ENCODE measurements at regions not wholly inside any gene's neighbourhood (a gene's known extent, or its start where the extent isn't known, plus 50 kb on each side); places are given as distances from the start of the nearest gene placed in this dataset.
"Not testable (repeated sequence)": the region's sequence is repeated elsewhere in the genome, so short reads cannot be mapped to it uniquely, and the experiment has no call there.

GRCh38 chr6:164049517-164049988 is 635.0 kb downstream of the QKI start:
- no TSS peak for BruUV-seq (replicated peaks)
- Histone ChIP-seq H3K9me3 (no peaks in the 10 kb centered on the region), H3K4me1 (no peaks in the 10 kb centered on the region), H3K36me3 (ENCODE audit: control insufficient read depth, insufficient read depth, low read length) (no peaks in the 10 kb centered on the region), H3K4me3 (ENCODE audit: low read depth, low read length) (no peak overlapping the region), H3K27me3 (replicated peaks; ENCODE audit: control insufficient read depth, insufficient read depth, low read length) (no peaks in the 10 kb centered on the region)
- H3K27me3 Mint-ChIP-seq (ENCODE audit: insufficient read depth, unreplicated experiment) = no peaks in the 10 kb centered on the region
- H3K4me1 Mint-ChIP-seq (ENCODE audit: low read depth, unreplicated experiment) = no peaks in the 10 kb centered on the region
- POLR2A ChIA-PET = no interaction called here
- CTCF ChIA-PET = no interaction called here
- H3K27ac Mint-ChIP-seq (ENCODE audit: unreplicated experiment) = no peak overlapping the region
- no peak for DNase-seq
- H3K36me3 Mint-ChIP-seq (ENCODE audit: insufficient read depth, unreplicated experiment) = no peaks in the 10 kb centered on the region
- TF ChIP-seq, protein P1, sequence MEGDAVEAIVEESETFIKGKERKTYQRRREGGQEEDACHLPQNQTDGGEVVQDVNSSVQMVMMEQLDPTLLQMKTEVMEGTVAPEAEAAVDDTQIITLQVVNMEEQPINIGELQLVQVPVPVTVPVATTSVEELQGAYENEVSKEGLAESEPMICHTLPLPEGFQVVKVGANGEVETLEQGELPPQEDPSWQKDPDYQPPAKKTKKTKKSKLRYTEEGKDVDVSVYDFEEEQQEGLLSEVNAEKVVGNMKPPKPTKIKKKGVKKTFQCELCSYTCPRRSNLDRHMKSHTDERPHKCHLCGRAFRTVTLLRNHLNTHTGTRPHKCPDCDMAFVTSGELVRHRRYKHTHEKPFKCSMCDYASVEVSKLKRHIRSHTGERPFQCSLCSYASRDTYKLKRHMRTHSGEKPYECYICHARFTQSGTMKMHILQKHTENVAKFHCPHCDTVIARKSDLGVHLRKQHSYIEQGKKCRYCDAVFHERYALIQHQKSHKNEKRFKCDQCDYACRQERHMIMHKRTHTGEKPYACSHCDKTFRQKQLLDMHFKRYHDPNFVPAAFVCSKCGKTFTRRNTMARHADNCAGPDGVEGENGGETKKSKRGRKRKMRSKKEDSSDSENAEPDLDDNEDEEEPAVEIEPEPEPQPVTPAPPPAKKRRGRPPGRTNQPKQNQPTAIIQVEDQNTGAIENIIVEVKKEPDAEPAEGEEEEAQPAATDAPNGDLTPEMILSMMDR (IDR thresholded peaks at IDR 0.05; ENCODE audit: insufficient read depth in 1 of 2, low read depth in 1 of 2, low read length in 1 of 2, severe bottlenecking in 1 of 2, unreplicated experiment in 1 of 2) = no peak
- H3K9me3 Mint-ChIP-seq (ENCODE audit: unreplicated experiment) = no peaks in the 10 kb centered on the region
- intact Hi-C loops (cut with micrococcal nuclease; ENCODE audit: unreplicated experiment) = no loop called here
- H3K4me3 Mint-ChIP-seq (ENCODE audit: unreplicated experiment) = no peak overlapping the region

GRCh38 chr6:164048840-164049516 is 634.5 kb downstream of the QKI start:
- CTCF ChIA-PET = no interaction called here
- intact Hi-C loops (cut with micrococcal nuclease; ENCODE audit: unreplicated experiment) = no loop called here
- BruUV-seq (replicated peaks) = no TSS peak
- no peaks in the 10 kb centered on the region for H3K36me3 Mint-ChIP-seq (ENCODE audit: insufficient read depth, unreplicated experiment)
- no peaks in the 10 kb centered on the region for H3K4me1 Mint-ChIP-seq (ENCODE audit: low read depth, unreplicated experiment)
- Histone ChIP-seq H3K4me1 (no peaks in the 10 kb centered on the region), H3K4me3 (ENCODE audit: low read depth, low read length) (no peak overlapping the region), H3K27me3 (replicated peaks; ENCODE audit: control insufficient read depth, insufficient read depth, low read length) (no peaks in the 10 kb centered on the region), H3K36me3 (ENCODE audit: control insufficient read depth, insufficient read depth, low read length) (no peaks in the 10 kb centered on the region), H3K9me3 (no peaks in the 10 kb centered on the region)
- TF ChIP-seq, protein P1 (IDR thresholded peaks at IDR 0.05; ENCODE audit: insufficient read depth in 1 of 2, low read depth in 1 of 2, low read length in 1 of 2, severe bottlenecking in 1 of 2, unreplicated experiment in 1 of 2) = no peak
- H3K4me3 Mint-ChIP-seq (ENCODE audit: unreplicated experiment) = no peak overlapping the region
- no peaks in the 10 kb centered on the region for H3K9me3 Mint-ChIP-seq (ENCODE audit: unreplicated experiment)
- POLR2A ChIA-PET = no interaction called here
- no peak overlapping the region for H3K27ac Mint-ChIP-seq (ENCODE audit: unreplicated experiment)
- no peaks in the 10 kb centered on the region for H3K27me3 Mint-ChIP-seq (ENCODE audit: insufficient read depth, unreplicated experiment)
- no peak for DNase-seq

DNA sequence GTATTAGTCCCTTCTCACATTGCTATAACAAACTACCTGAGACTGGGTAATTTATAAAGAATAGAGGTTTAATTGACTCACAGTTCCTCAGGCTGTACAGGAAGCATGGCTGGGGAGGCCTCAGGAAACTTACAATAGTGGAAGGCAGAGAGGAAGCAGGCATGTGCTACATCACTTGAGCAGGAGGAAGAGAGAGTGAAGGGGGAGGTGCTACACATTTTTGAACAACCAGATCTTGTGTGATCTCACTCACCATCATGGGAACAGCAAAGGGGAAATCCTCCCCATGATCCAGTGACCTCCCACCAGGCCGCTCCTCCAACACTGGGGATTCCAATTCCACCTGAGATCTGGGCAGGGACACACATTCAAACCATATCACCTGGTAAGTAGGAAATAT is 630.6 kb downstream of the QKI start:
- no peaks in the 10 kb centered on the region for H3K4me1 ChIP-seq
- peaks cover 11% of the 10 kb centered on the region for H3K9me3 Mint-ChIP-seq (ENCODE audit: unreplicated experiment)
- no peaks in the 10 kb centered on the region for H3K9me3 ChIP-seq
- no peaks in the 10 kb centered on the region for H3K27me3 Mint-ChIP-seq (ENCODE audit: insufficient read depth, unreplicated experiment)
- TF ChIP-seq, protein P1 (IDR thresholded peaks at IDR 0.05; ENCODE audit: insufficient read depth in 1 of 2, low read depth in 1 of 2, low read length in 1 of 2, severe bottlenecking in 1 of 2, unreplicated experiment in 1 of 2) = no peak
- POLR2A ChIA-PET = no interaction called here
- intact Hi-C loops (cut with micrococcal nuclease; ENCODE audit: unreplicated experiment) = no loop called here
- no peak for DNase-seq
- H3K4me1 Mint-ChIP-seq (ENCODE audit: low read depth, unreplicated experiment) = no peaks in the 10 kb centered on the region
- H3K27me3 ChIP-seq (replicated peaks; ENCODE audit: control insufficient read depth, insufficient read depth, low read length) = no peaks in the 10 kb centered on the region
- H3K36me3 Mint-ChIP-seq (ENCODE audit: insufficient read depth, unreplicated experiment) = no peaks in the 10 kb centered on the region
- H3K4me3 ChIP-seq (ENCODE audit: low read depth, low read length) = no peak overlapping the region
- BruUV-seq (replicated peaks) = no TSS peak
- H3K27ac Mint-ChIP-seq (ENCODE audit: unreplicated experiment) = no peak overlapping the region
- H3K4me3 Mint-ChIP-seq (ENCODE audit: unreplicated experiment) = no peak overlapping the region
- no peaks in the 10 kb centered on the region for H3K36me3 ChIP-seq (ENCODE audit: control insufficient read depth, insufficient read depth, low read length)
- CTCF ChIA-PET = no interaction called here

GRCh38 chr6:164043656-164044055 is 629.1 kb downstream of the QKI start:
- POLR2A ChIA-PET; H3K27ac Mint-ChIP-seq (ENCODE audit: unreplicated experiment); H3K4me3 ChIP-seq (ENCODE audit: low read depth, low read length); H3K9me3 ChIP-seq; H3K4me3 Mint-ChIP-seq (ENCODE audit: unreplicated experiment); H3K4me1 Mint-ChIP-seq (ENCODE audit: low read depth, unreplicated experiment); H3K36me3 ChIP-seq (ENCODE audit: control insufficient read depth, insufficient read depth, low read length); CTCF ChIA-PET; H3K27me3 Mint-ChIP-seq (ENCODE audit: insufficient read depth, unreplicated experiment); H3K4me1 ChIP-seq; intact Hi-C loops (cut with micrococcal nuclease; ENCODE audit: unreplicated experiment); DNase-seq; BruUV-seq (replicated peaks); H3K27me3 ChIP-seq (replicated peaks; ENCODE audit: control insufficient read depth, insufficient read depth, low read length); H3K36me3 Mint-ChIP-seq (ENCODE audit: insufficient read depth, unreplicated experiment): not testable (repeated sequence)
- peaks cover 11% of the 10 kb centered on the region for H3K9me3 Mint-ChIP-seq (ENCODE audit: unreplicated experiment)

Measured in Caco-2 (cell line).